ENCODE measurements at regions not wholly inside any gene's neighbourhood (a gene's known extent, or its start where the extent isn't known, plus 50 kb on each side); places are given as distances from the start of the nearest gene placed in this dataset.

DNA sequence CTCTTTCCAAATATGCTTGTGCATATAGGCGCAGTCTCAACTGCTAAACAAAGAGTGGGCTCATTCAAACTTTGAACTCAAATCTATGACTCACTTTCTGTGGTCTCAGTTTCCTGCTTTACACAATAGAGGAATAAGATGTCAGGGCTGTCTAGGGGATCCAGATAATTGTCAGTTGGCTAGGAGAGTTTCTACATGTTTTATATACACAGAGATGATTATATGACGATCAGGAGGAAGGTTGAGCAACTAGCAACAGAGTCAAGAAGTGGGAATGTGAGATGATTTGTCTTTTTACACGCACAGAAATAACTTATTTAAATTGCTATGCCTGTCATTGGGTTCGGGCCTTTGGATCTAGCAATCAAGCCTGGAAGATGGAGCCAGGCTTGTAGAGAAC is 299.4 kb upstream of the LYPLAL1 start:
- TF ChIP-seq CTCF (IDR thresholded peaks at IDR 0.05; ENCODE audit: insufficient read depth, low read length, poor library complexity, severe bottlenecking) (no peak), EZH2phosphoT487 (conservative IDR thresholded peaks at IDR 0.05; ENCODE audit: low read length) (no peak)
